HG03439 (cell line): ENCODE measurements at regions not wholly inside any gene's neighbourhood (a gene's known extent, or its start where the extent isn't known, plus 50 kb on each side); places are given as distances from the start of the nearest gene placed in this dataset.

Source experiments
- ATAC-seq: cut with Tn5 transposase; IDR thresholded peaks from one replicate; pipeline ENCODE4 v1.9.1; 2021; ENCODE audit warnings: mild to moderate bottlenecking, moderate library complexity; ENCODE audit not compliant: unreplicated experiment

DNA sequence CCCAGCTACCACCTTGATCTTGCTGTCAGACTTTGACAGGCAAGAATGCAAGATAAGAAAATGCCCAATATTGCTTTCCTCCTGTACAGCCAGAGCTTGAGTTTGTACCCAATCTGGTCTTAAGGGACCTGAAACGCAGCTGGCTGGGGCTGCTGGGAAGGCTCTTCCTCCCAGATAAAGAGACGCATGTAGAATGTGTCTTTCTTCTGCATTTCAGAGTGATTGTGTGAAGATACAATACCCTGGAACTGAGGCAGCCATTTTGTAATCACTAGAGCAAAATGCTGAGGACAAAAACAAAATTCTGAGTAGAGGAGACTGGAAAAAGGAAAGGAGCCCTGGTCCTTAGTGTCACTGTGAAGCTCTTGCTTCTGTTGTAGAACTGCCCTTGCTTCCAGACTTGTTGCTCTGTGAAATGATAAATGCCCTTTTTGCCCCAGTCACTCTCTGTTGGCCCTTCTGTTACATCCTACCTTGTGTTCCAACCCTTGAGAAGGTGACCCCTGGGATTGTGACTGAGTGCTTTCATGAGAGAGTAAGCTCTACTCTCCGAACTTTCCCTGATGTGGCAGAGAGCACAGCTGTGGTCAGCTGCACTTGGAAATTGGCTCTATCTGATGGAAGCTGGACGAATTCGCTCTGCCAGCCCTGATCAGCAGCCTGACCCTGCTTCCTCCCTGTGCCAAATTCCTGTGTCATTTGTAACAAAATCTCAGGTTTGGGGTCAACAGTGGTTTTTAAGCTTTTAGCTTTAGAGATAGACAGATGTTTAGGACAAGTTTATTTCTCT is 137.4 kb upstream of the RBMS1 start:
- ATAC-seq: no peak

DNA sequence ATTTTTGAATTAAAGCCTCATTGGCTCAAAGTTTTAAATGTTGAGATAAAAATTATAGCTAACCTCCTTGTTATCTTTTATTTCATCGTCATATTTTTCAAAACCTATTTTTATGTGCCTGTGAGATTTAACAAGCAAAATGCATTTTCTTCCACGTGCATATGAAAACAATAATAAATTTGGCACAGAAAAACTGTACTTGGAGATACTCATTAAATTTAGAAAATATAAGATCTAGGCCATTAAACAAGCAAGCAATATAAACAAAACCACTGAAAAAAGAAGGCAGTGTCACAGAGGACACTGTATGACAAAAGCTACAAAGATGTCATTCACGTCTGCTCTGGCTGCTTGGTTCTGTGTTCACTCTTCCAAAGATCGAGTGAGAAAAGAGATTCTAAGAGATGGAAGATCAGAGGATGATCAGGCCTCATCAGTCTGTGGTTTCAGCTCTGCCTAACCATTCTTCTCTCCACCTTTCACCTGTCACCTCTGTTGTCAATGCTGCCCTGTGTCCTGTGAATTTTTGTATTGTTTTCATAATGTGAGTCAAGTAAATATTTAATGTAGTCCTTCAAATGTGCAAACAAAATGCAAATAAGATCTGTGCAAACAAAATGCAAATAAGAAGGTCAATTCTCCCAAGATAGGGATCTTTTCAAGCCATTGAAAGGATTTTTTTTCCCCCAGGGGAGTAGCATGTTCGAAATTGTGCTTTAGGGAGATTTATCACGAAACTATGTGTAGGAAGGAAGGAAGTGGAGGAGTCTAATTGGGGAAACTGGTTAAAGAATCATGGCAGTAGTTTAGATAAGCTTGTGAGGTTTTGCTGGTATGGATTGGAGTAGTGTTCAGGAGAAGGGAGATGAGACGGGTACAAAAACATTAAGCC is 138.7 kb upstream of the RBMS1 start:
- no peak for ATAC-seq

DNA sequence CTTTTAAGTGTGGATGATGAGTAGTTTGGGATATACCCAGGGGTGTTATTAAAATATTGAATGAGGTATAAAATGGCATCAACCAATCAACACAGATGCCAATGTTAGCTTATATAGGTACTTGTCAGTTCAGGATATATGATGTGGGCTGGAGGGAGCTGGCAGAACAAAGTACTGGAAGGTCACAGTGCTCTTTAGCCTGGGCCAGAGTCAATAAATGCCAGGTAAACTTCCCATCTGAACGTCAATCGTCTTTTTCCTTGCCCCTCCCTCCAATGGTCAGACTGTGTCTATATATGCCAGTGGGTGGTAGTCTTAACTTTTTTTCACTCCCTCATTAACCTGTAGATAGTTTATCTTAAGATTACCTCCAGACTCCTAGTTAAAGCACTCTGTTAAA is 140.8 kb upstream of the RBMS1 start:
- ATAC-seq: no peak

DNA sequence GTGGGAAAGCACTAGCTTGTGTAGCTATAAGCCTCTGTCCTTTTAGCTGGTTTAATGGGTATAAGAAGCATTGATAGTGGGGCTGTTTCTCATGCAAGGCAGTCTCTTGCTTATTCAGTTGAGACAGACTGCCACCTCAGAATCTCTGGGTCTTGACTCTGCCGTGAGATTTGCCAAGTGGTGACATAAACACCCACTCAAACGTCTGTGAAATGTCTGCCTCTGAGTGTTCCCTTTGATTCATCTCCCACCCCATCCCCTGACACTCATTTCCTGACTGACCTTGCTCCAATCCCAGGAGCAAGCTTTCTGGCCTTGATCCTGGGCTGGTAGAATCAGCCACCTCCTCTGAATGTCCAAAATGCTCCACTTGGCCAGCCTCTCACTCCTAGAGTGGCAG is 141.9 kb upstream of the RBMS1 start:
- no peak for ATAC-seq

DNA sequence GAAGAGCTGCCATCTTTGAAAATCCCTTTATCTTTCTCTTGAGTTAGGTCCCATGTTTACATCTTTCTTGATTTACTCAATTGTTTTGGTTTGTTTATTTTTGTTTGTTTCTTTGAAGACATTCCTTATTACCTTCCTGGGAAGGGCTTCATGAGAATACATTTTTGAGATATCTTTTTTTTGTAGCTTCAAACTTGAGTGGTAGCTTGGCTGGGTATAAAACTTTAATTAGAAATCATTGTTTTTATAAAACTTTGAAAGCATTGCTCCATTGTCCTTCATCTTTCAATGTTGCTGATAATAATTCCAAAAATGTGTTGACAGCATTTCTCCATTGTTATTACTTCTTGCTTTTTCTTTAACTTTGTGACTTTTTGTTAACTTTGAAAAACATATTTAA is 145.9 kb upstream of the RBMS1 start:
- no peak for ATAC-seq

DNA sequence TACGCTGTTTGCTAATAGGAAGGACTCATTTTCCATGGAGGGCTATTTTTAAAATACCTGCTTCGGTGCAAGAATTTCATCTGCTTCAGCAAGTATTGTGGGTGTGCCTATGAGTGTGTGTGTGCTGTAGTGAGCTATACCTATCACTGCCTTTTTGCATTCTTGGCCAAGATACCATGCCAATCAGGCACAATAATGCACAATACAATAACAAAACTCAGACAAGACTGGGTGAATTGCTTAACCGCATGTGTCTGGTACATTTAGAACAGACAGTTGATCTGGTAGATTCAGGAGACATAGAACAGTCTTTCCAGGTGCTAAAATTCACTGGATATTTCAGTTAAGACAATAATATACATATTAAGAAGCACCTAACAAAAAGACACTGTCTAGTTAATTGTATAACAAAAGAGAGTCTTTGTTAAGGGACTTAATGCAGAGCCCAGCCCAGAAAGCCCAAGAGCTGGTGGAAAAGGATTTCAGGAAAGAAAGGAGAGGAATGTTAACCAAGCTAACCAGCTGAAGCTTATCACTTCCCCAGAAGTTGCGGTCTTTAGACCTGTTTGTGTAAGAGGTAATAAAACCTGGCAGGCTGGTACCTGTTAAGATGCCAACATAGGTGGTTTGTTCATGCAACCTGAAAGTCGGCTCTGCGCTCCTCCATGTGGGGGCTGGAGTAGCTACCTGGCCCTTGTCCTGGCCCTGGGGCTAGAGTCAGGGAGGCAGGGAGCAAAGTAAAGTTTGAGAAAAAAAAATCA is 153.3 kb upstream of the RBMS1 start:
- ATAC-seq: no peak

DNA sequence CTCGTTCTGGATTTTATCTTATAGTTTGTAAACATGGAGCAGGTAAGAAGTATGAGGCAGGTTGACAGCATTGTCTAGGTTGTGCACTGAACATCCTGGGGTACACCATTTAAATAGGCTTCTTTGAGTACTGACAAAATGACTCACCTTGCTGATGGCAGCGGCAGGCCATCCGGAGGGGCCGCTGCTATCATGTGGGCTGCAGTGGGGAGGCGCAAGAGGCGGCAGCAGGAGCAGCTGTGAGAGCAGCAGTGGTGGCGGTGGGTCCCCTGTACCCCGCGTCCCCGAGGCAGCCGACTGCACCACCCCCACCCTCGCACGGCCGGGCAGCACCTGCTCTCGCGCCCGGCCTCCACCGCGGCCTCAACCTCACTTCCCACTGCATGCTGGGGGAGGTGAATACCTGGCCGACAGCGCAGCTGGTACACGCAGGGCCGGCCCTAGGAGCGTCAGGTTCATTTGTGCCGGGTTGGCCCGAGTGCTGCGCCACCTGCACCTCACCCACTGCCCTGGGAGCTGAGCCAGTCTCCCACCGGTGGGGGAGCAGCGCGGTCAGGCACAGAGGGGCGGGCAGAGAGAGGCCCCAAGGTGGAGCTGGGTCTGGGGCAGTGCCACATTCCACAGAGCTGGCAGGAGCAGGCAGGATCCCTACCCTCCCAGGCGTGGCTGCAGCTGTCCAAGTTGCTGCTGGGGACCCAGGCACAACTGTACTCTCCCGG is 154.5 kb upstream of the RBMS1 start:
- no peak for ATAC-seq

DNA sequence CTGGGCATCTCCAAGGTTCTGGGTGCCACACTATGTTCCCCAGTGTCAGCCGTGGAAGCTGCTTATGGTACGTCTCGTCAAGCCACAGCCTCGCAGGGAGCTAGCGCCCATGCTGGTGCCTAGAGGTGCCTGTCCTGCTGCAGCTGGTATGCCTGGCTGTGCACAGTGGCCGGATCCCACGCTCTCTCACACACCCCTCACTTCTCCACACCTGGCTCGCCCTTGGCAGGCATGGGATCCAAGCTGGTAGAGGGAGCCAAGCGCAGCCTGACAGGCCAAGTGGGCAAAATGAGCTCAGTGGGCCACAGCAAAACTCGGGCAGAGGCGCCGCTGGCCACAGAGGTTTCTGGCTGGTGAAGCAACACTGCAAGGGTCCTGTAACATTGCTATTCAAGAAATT is 156.1 kb upstream of the RBMS1 start:
- ATAC-seq: no peak

DNA sequence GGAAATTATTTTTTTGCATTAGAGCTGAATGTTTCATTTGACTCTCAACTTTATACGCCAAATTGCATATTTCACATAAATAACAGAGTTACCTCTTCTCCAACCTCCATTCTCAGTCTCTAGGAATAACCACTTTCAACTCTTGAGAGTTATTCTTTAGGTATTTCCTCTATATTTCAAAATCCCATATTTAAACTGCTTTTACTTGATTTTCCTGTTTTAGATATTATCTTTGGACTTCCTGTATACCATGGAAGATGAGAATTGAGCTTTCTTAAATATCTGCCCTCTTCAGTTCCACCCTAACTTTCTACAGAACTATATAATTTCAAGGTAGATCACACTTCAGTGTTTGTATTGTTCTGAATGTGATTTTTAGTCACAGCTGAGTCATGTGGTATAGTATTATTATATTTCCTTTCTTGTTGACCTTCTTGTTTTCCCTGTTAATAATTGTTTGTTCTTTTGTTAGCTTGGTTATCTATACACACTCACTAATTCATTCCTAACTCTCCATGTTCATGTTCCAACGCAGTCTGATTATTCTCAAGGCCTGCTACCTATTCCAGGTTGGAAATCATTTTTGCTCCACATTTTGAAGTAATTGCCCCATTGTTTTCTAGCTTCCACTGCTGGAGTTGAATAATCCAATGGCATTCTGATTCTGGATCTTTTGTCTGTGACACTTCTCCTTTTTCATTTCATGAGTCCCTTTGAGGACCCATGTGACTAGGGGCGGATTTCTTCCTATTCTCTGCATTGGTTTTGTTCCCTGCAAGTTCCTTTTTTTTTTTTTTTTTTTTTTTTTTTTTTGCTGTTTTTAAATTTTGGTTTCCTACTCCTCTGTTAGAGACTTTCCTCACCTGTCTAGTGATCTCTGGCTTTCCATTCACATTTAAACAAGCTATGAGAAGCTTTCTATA is 156.8 kb upstream of the RBMS1 start:
- ATAC-seq: no peak

DNA sequence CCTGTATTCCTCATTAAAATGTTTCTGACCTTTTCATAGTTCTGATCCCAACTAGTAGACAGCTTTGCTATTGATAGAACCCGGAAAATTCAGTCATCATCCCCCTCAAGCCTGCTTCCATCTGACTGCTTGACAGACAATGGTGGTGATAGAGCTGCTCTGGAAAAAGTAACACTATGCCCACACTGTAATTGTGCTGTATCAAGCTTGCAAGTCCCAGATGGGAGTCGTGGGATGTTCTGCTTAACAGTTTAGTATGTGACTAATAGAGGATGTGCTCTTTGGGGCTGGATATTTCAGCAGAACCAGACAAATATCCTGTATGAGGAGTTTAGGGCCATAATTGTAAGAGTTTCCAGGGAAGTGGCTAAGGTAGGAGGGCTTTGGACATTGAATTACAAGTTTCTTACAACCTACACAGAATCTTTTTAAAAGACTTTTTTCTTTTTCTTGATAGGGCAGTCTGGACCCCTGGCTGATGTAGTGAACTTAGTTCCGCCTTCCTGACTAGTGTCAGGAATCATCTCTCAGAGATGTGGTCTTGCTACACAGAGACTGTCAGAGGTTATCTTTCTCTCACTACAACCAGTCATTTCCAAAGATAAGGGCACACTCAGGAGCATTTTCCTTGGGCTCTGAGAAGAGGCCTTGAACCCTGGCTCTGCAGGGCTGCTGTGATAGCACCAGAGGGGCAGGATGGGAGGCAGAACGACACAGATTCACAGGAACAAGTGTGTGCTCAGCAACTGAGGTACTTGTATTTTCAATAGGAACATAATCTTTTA is 158.0 kb upstream of the RBMS1 start:
- ATAC-seq: no peak

DNA sequence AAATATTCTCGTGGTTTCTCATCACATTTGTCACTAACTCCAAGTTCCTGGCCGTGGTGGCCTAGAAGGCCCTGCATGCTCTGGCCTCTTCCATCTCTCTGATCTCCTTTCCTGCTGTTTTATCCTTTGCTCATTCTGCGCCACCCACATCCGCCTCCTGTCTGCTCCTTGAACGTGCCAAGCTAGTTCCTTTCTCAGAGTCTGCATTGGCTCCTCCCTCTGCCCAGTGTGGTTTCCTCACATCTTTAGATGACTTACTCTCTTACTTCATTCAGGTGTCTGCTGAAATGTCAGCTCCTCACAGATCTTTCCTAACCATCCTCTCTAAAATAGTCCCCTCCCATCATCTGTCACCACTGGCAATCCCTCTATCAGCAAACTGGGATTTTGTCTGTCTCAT is 158.6 kb upstream of the RBMS1 start:
- ATAC-seq: no peak

DNA sequence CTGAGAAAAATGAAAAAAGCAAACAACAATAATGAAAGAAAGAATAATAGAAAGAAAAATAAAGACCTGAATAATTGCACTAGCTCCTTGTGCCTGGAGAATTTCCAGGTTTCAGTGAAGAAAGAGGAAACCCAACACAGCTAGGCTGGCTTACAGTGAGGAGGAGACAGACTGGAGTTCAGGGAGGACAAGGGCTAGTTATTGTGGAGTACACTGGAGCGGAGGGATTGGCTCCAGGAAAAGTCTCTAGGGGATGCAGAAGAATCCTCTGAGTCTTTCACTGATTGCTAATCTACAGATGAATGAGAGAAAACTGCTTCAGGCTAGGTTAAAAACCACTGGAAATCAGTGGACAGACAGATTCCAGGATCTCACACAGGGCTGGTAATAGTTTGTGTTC is 163.6 kb upstream of the RBMS1 start:
- ATAC-seq: no peak

DNA sequence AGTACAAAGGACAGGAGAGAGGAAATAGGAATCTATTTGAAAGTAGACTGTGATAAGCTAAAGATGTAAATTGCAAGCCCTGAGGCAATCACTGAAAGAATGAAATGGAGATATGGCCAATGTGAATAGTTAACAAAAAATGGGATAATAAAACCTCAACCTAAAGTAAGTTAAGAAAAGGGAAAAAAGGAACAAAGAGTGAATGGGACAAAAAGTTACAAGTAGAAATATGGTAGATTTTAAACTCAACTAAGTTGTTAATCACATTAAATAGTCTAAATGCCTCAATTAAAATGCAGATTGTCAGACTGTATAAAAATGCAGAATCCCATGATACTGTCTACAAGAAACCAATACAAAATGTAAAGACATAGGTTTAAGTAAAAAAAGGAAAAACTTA is 165.2 kb upstream of the RBMS1 start:
- no peak for ATAC-seq

DNA sequence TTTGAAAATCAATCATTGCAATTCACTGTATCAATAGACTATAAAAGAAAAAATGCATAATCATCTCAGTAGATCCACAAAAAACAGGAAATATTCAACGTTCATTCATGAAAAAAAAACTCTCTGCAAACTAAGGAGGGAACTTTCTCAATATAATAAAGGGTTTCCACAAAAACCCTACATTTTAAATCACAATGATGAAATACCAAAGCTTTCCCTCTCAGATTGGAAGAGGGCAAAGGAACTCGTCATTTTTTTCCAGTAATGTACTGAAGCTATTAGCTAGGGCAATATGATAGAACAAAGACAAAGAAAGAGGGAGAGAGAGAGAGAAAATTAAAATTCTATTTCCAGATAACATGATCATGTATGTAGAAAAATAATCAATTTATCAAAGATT is 167.1 kb upstream of the RBMS1 start:
- no peak for ATAC-seq

DNA sequence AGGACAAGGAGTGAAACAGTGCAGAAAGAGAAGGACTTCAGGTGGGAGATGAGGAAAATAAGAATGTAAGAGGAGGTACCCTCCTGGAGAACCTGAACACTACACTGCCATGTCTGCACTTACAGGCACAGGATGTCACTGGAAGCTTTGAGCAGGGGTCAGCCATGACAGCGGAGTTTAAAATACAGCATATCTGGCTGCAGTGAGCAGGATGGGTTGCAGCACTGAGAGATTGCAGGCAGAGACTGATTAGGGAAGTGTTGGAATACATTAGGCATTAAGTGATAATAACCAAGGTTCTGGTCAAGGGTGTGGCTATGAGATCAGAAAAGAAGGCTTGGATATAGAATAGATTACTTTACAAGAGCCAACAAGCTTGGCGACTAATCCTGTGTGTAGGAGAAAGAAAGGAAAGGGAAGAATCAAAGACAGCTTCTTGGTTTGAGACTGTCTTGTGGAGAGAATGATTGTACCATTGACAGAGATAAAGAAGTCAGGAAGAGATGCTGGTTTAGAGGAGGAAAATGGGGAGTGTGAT is 171.1 kb upstream of the RBMS1 start:
- ATAC-seq: no peak

DNA sequence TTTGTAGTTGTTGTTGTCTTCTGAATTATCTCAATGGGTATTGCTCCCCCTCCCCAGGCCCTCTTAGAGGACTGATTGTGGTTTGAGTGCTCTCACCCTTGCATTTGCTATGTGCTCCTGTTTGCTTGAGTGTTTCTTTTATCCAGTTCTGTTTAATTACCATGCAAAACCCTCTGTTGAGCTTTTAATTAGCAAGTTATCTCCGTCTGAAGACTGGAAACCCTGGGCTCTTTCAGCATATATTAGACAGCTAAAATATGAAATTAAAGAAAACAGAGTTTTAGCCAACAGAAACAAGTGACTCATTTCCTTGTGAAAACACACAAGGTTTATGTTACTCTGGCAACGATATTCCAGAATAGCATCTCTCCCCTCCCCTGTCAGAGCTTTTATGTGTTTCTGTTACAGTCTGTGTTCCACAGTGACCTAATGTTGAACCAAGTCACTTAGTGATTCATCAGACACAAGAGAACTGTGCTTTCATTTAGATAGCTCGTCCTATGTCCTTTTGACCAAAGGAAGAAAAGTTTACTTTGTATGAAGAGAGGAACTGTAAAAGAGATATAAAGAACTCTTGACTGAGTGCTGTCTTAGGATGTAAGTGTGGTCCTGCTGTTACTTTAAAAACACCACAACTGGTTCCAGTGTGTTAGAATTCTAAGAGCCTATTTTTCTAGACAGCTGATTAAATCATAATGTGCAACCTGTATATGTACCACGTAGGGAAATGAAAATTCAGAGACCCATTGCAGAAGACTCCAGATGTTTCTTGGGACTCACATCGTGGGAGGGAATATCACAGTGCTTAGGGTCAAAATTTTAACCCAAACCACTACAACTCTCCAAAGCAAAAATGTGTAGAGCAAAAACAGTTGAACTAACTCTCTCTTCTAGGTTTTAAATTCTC is 172.8 kb upstream of the RBMS1 start:
- peak; percentile 64 for ATAC-seq

DNA sequence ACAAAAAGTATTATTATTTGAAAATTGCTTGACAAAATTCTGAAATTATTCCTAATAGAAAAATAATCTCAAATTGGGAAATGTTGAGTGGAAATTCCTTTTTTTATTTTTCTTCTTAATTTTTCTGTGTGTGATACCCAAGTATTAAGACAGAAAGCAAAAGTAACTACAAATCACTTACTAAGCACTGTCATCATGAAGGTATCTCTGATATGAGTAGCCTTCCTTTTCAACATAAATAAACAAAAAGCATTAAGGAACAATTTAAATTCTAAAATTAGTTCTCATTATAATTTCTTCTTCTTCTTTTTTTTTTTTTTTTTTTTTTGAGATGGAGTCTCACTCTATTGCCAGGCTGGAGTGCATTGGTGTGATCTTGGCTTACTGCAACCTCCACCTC is 174.2 kb upstream of the RBMS1 start:
- ATAC-seq: no peak

DNA sequence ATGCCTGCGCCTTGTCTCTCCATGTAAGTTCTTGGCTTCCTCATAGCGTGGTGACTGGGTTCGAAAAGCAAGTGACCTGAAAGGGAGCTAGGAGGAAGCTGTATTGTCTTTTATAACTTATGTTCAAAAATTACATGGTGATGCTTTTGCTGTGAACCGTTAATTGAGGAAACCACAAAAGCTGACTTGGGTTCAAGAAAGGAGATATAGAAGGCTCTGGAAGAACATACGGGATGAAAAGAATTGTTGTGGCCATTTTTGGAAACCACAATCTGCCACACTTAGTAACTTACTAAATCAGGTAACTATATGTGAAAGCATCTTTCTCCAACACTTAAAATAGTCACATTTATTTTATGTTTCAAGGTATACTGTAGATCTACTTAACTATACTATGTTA is 177.0 kb upstream of the RBMS1 start:
- no peak for ATAC-seq
